ENCODE measurements at regions not wholly inside any gene's neighbourhood (a gene's known extent, or its start where the extent isn't known, plus 50 kb on each side); places are given as distances from the start of the nearest gene placed in this dataset.
A peak's percentile ranks its signal among the peaks of the same experiment; 100 is the strongest.

DNA sequence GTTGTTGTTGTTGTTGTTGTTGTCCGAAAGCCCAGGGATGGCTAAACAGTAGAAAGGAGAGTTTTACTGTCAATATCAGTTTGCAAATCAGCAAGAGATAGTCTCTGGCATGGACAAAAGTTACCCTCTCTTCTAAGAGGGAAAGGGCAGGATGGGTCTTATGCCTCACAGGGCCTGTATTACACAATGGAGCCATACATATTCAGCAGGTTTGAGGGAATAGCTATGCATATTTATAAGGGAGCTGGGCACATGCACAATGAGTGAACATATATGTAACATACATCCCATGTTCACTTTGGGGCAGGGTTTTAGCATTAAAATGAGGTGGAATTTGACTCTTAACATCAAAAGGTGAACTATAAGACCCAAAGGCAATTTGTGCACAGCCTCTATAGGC is 84.4 kb upstream of the PGBD5 start:
- H3K4me3 ChIP-seq (ENCODE audit: low read depth, low read length) = no peak overlapping the region
- no peak for DNase-seq (ENCODE audit: low read depth)

DNA sequence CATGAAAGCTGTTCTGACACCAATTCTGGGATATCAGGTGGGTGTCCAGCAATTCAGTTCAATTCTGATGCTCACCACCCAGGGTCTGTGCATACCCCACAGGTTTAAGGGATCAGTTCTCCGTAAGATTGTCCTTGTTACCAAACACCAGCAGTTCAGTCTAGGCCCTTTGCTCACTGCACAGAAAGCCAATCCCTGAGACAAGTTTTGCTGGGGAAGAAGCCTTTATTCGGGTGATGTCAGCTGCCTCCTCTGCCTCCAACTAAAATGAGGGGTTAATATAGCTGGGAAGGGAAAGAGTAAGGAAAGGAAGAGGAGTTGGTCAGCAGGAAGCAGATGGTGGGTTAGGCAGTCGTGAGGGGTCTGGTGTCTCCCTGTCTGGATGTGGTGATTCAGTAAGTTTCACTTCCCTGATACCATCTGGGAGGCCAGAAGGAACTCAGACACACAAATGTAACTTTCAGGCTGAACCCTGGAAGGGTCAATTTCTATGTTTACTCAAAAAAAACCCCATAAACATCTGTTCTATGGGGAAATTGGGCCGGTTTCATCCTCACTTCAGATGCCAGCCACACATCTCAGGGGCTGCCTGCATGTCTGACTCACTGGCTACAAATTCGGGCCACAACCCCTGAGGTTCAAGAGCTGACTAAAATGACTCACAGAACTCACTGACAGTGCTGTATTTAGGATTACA is 83.3 kb upstream of the PGBD5 start:
- DNase-seq (ENCODE audit: low read depth) = peak; percentile 93
- TF ChIP-seq, protein P1, sequence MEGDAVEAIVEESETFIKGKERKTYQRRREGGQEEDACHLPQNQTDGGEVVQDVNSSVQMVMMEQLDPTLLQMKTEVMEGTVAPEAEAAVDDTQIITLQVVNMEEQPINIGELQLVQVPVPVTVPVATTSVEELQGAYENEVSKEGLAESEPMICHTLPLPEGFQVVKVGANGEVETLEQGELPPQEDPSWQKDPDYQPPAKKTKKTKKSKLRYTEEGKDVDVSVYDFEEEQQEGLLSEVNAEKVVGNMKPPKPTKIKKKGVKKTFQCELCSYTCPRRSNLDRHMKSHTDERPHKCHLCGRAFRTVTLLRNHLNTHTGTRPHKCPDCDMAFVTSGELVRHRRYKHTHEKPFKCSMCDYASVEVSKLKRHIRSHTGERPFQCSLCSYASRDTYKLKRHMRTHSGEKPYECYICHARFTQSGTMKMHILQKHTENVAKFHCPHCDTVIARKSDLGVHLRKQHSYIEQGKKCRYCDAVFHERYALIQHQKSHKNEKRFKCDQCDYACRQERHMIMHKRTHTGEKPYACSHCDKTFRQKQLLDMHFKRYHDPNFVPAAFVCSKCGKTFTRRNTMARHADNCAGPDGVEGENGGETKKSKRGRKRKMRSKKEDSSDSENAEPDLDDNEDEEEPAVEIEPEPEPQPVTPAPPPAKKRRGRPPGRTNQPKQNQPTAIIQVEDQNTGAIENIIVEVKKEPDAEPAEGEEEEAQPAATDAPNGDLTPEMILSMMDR (IDR thresholded peaks at IDR 0.05; ENCODE audit: insufficient read depth, low read depth, low read length) = no peak
- H3K4me3 ChIP-seq (ENCODE audit: low read depth, low read length) = no peak overlapping the region

More for the DNA sequence above, 84.4 kb upstream of the PGBD5 start:
- TF ChIP-seq, protein P1 (IDR thresholded peaks at IDR 0.05; ENCODE audit: insufficient read depth, low read depth, low read length) = no peak

DNA sequence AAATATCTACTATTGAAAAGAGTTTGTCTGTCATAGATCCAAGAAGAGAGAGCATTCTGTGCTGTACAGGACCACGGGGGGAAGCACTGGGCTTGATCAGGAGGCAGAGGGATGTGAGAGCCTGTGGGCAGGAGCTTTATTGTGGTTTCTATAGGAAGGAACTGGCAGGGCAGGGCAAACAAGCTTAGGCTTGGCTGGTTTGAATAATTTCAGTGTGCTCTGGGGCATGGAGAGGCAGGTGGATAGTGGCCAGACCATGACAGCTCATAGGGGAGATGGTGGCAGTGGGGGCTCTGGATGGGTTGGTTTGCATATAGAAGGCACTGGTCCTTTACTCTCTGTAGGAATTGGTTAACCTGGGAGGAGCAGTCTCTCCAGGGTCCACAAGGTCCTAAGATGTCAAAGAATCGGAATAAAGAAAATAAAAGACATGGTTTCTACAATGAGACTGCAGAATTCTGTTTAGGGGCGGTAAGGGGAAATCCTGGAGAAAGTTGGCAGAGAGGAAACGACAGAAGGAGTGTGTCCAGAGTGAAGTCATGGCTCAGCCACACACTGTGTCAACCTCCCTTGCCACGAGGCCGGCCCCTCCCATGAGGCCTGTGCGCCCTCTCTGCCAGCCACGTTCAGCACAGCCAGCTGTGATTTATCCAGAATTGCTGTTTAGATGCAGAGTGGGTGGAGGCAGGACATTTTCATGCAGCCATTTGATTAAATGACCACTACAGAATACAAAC is 81.7 kb upstream of the PGBD5 start:
- peak; percentile 11 for DNase-seq (ENCODE audit: low read depth)
- H3K4me3 ChIP-seq (ENCODE audit: low read depth, low read length) = no peak overlapping the region
- TF ChIP-seq, protein P1 (IDR thresholded peaks at IDR 0.05; ENCODE audit: insufficient read depth, low read depth, low read length) = no peak

DNA sequence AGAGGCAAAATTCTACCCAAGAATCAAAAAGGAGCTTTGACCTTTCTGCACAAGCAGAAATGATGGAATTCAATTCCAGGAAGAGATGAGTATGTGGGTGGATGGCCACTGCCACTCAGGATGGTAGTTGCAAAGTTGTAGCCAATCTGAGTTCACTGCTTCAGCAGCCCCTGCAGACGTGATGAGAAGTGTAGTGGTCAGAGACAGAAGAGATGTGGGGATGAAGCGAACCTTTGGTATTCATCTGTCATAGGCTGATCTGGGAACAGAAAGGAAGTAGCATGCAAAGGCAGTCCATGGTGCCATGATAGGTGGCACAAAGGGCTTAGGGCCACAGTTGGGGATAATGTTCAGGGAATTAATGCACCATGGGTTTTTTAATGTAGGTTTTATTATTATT is 81.1 kb upstream of the PGBD5 start:
- no peak for DNase-seq (ENCODE audit: low read depth)
- no peak overlapping the region for H3K4me3 ChIP-seq (ENCODE audit: low read depth, low read length)
- TF ChIP-seq, protein P1 (IDR thresholded peaks at IDR 0.05; ENCODE audit: insufficient read depth, low read depth, low read length) = no peak

DNA sequence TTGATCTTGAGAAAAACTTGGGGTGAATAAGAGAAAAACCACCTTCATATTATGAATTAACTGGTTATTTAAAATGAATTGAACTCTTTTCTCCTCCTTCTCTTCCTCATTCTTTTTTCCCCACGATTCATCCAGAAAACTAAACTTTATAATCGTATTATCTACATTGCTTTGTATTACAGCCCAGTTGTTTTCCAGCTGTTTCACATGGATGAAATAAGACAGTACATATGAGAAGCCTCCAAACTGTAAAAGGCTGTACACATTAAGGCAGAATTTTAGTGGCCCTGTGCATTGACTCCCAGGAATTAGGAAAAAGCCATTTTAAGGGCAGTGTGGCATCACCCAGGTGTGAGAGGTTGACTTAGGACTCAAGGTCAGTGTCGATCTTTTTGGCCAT is 80.3 kb upstream of the PGBD5 start:
- H3K4me3 ChIP-seq (ENCODE audit: low read depth, low read length) = no peak overlapping the region
- TF ChIP-seq, protein P1 (IDR thresholded peaks at IDR 0.05; ENCODE audit: insufficient read depth, low read depth, low read length) = no peak
- no peak for DNase-seq (ENCODE audit: low read depth)

DNA sequence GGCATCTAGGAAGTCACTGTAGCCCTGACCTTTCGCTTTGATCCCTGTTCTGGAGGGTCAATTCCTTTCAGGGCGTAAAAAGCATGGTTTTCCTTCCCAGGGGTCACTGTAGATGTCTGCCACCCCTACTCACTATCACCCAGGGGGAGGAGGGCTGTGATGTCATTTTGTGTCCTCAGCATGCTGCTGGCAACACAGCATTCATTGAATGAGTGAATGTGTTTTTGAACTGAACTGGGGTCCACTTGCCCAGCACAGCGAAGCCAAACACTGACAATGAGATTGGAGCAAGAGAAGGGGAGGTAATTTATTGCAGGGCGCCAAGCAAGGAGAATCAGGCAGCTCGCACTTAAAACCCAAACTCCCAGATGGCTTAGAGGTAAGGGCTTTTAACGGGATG is 78.2 kb upstream of the PGBD5 start:
- DNase-seq (ENCODE audit: low read depth) = no peak
- TF ChIP-seq, protein P1 (IDR thresholded peaks at IDR 0.05; ENCODE audit: insufficient read depth, low read depth, low read length) = no peak
- no peak overlapping the region for H3K4me3 ChIP-seq (ENCODE audit: low read depth, low read length)

All from fibroblast of villous mesenchyme (primary cell).